Activated CD8-positive, alpha-beta T cell treated with anti-CD3 and anti-CD28 coated beads for 36 hours (primary cell): ENCODE measurements at regions not wholly inside any gene's neighbourhood (a gene's known extent, or its start where the extent isn't known, plus 50 kb on each side); places are given as distances from the start of the nearest gene placed in this dataset.
"Not testable (repeated sequence)": the region's sequence is repeated elsewhere in the genome, so short reads cannot be mapped to it uniquely, and the experiment has no call there.

Experiments
- ATAC-seq: fragments of 200-7000 bp; cut with Tn5 transposase; one replicate; pipeline ENCODE4 v1.10.0; 2021; ENCODE audit warnings: mild to moderate bottlenecking, moderate library complexity
- CTCF ChIA-PET: fragments of 350-600 bp; sonication (Branson Sonifier 250); formaldehyde crosslinking; loops from one replicate; lab custom pipeline; 2021; ENCODE audit warnings: antibody characterized with exemption; lab: Charles Lee
- POLR2A ChIA-PET: fragments of 350-600 bp; sonication (Branson Sonifier 250); formaldehyde crosslinking; loops from one replicate; lab custom pipeline; 2021; ENCODE audit warnings: antibody characterized with exemption; lab: Charles Lee
- DNase-seq: peaks from one replicate; pipeline ENCODE4 v3.0.0-alpha.2; 2020
- H3K27ac Mint-ChIP-seq: one replicate; pipeline ENCODE4 v1.8.0; 2021; ENCODE audit warnings: mild to moderate bottlenecking, mixed read lengths
- H3K27me3 Mint-ChIP-seq: one replicate; pipeline ENCODE4 v1.8.0; 2021; ENCODE audit warnings: mixed read lengths
- H3K36me3 Mint-ChIP-seq: one replicate; pipeline ENCODE4 v1.8.0; 2021; ENCODE audit warnings: low read depth, mixed read lengths
- H3K4me1 Mint-ChIP-seq: one replicate; pipeline ENCODE4 v1.8.0; 2021; ENCODE audit warnings: low read depth, mixed read lengths
- H3K4me3 Mint-ChIP-seq: one replicate; pipeline ENCODE4 v1.8.0; 2021; ENCODE audit warnings: mild to moderate bottlenecking, moderate library complexity, mixed read lengths
- H3K9me3 Mint-ChIP-seq: one replicate; pipeline ENCODE4 v1.8.0; 2021; ENCODE audit warnings: mixed read lengths
- intact Hi-C: fragments of 100-400 bp; cut with micrococcal nuclease; formaldehyde crosslinking; loops from one replicate; pipeline ENCODE4 v1.10.0; 2022
- TF ChIP-seq, protein P1 (sequence below): fragments of 200-600 bp; IDR thresholded peaks from one replicate; pipeline ENCODE4 v1.8.0; 2022; ENCODE audit warnings: antibody characterized with exemption, mild to moderate bottlenecking

DNA sequence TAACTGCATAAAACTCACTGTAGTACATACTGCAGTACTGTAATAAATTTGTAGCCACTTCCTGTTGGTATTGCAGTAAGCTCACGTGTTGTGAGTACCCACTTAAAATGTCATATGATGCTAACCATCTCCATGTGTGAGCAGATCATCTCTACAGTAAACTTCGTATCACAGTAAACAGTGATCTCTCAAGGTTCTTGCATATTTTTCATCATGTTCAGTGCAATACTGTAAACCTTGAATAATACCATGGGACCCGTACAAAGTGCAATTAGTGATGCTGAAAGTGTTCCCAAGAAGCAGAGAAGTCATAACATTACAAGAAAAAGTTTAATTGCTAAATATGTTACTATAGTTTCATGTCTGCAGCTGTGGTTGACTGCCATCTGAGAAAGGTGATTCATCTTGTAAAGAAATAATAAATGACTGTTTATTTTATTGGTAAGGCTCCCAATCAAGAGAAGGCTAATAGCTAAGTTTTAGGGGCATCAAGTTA is 253.8 kb upstream of the POU5F2 start:
- TF ChIP-seq, protein P1, sequence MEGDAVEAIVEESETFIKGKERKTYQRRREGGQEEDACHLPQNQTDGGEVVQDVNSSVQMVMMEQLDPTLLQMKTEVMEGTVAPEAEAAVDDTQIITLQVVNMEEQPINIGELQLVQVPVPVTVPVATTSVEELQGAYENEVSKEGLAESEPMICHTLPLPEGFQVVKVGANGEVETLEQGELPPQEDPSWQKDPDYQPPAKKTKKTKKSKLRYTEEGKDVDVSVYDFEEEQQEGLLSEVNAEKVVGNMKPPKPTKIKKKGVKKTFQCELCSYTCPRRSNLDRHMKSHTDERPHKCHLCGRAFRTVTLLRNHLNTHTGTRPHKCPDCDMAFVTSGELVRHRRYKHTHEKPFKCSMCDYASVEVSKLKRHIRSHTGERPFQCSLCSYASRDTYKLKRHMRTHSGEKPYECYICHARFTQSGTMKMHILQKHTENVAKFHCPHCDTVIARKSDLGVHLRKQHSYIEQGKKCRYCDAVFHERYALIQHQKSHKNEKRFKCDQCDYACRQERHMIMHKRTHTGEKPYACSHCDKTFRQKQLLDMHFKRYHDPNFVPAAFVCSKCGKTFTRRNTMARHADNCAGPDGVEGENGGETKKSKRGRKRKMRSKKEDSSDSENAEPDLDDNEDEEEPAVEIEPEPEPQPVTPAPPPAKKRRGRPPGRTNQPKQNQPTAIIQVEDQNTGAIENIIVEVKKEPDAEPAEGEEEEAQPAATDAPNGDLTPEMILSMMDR = no peak
- POLR2A ChIA-PET = no interaction called here
- Mint-ChIP-seq H3K27me3 (no peaks in the 10 kb centered on the region), H3K36me3 (peaks cover 7% of the 10 kb centered on the region), H3K4me3 (no peak overlapping the region), H3K27ac (no peak overlapping the region), H3K4me1 (peaks cover 22% of the 10 kb centered on the region), H3K9me3 (no peaks in the 10 kb centered on the region)
- intact Hi-C loops = no loop called here
- ATAC-seq (peak; percentile 49), DNase-seq (no peak)
- CTCF ChIA-PET = no interaction called here

DNA sequence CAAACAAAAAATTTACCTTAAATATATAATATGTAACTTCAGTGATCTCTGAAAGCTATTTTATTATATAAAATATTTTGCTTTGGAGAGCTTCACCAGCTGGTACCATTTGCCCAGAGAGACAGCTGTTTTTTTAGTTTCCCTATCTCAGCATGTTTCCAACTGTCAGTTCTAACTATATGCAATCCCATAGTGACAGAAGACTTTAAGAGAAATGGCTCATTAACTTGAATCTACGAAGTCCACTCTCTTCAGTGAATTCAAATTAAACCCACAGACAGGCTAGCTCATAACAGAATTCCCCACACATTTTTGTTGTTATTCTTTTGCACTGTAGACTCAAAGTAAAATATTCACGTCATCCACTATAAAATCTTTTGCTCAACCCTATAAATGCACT is 251.8 kb upstream of the POU5F2 start:
- peaks cover 22% of the 10 kb centered on the region for H3K4me1 Mint-ChIP-seq
- ATAC-seq = no peak
- H3K4me3 Mint-ChIP-seq = no peak overlapping the region
- CTCF ChIA-PET = interaction anchor here (1.0 kb wide), 1 partner anchor 9 kb away, joined by 3 read pairs; no protein-coding TSS in a partner anchor
- no peaks in the 10 kb centered on the region for H3K9me3 Mint-ChIP-seq
- no peak for DNase-seq
- no peak overlapping the region for H3K27ac Mint-ChIP-seq
- H3K27me3 Mint-ChIP-seq = no peaks in the 10 kb centered on the region
- TF ChIP-seq, protein P1 = no peak
- intact Hi-C loops = no loop called here
- POLR2A ChIA-PET = no interaction called here
- peaks cover 7% of the 10 kb centered on the region for H3K36me3 Mint-ChIP-seq

DNA sequence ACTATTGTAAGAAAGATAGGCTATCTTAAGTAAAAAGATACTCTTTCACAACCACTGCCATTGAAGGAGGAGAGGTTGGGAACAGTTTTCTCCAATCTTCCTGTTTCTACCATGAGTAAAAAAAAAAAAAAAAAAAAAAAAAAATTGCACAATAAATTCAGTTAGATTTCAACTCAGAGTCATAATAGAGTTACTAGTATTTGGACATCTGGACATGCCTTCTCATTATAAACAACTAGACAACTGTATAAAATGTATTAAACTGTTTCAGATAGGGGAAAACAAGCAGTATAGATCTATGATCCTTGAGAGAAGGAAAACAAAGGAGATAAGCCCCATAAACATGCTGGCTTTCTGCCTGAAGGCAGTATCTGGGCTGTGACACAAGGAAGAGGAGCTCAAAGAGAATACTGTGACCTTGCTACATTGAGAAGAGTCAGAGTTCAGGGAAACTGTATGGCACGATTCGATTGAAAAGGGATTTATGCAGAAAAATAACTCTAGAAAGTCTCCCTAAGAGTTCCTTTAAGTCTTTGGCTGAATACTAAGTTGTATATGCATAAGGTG is 249.2 kb upstream of the POU5F2 start:
- CTCF ChIA-PET = interaction anchor here (0.6 kb wide), 1 partner anchor 12 kb away, joined by 3 read pairs; no protein-coding TSS in a partner anchor
- Mint-ChIP-seq H3K4me1 (peaks cover 14% of the 10 kb centered on the region), H3K27ac (no peak overlapping the region), H3K4me3 (no peak overlapping the region), H3K36me3 (peaks cover 11% of the 10 kb centered on the region), H3K9me3 (peaks cover 2% of the 10 kb centered on the region), H3K27me3 (no peaks in the 10 kb centered on the region)
- no peak for ATAC-seq
- no peak for DNase-seq
- POLR2A ChIA-PET = no interaction called here
- intact Hi-C loops = no loop called here
- TF ChIP-seq, protein P1 = no peak

DNA sequence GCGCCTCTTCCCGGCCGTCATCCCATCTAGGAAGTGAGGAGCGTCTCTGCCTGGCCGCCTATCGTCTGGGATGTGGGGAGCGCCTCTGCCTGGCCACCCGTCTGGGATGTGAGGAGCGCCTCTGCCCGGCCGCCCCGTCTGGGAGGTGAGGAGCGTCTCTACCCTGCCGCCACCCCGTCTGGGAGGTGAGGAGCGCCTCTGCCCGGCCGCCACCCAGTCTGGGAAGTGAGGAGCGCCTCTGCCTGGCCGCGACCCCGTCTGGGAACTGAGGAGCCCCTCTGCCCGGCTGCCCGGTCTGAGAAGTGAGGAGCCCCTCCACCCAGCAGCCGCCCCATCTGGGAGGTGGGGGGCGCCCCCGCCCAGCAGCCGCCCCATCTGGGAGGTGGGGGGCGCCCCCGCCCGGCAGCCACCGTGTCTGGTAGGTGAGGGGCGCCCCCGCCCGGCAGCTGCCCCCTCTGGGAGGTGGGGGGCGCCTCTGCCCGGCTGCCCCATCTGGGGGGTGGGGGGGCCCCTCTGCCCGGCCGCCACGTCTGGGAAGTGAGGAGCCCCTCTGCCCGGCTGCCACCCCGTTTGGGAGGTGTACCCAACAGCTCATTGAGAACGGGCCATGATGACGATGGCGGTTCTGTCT is 244.7 kb upstream of the POU5F2 start:
- intact Hi-C loops, H3K27ac Mint-ChIP-seq, CTCF ChIA-PET: not testable (repeated sequence)

DNA sequence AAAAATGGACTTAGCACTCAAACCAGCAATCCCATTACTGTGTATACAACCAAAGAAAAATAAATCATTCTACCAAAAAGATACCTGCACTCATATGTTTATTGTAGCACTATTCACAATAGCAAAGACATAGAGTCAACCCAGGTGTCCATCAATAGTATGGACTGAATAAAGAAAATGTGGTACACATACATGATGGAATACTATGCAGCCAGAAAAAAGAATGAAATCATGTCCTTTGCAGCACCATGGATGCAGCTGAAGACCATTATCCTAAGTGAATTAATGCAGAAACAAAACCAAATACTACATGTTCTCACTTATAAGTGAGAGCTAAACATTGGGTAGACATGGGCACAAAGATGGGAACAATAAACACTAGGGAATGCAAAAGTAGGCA is 236.8 kb upstream of the POU5F2 start:
- ChIA-PET POLR2A (no interaction called here), CTCF (no interaction called here)
- H3K4me3 Mint-ChIP-seq = no peak overlapping the region
- peaks cover 59% of the 10 kb centered on the region for H3K36me3 Mint-ChIP-seq
- no peak overlapping the region for H3K27ac Mint-ChIP-seq
- DNase-seq (no peak), ATAC-seq (no peak)
- H3K4me1 Mint-ChIP-seq = peaks cover 3% of the 10 kb centered on the region
- peaks cover 30% of the 10 kb centered on the region for H3K9me3 Mint-ChIP-seq
- no peaks in the 10 kb centered on the region for H3K27me3 Mint-ChIP-seq
- TF ChIP-seq, protein P1 = no peak
- intact Hi-C loops = no loop called here

More for the DNA sequence above, 244.7 kb upstream of the POU5F2 start:
- POLR2A ChIA-PET, ATAC-seq, H3K4me3 Mint-ChIP-seq, H3K4me1 Mint-ChIP-seq, DNase-seq, H3K27me3 Mint-ChIP-seq, H3K9me3 Mint-ChIP-seq: not testable (repeated sequence)
- peaks cover 18% of the 10 kb centered on the region for H3K36me3 Mint-ChIP-seq
